Stomach (tissue), 4 donors: ENCODE measurements at regions not wholly inside any gene's neighbourhood (a gene's known extent, or its start where the extent isn't known, plus 50 kb on each side); places are given as distances from the start of the nearest gene placed in this dataset.
"Not testable (repeated sequence)": the region's sequence is repeated elsewhere in the genome, so short reads cannot be mapped to it uniquely, and the experiment has no call there.

Source experiments
- CTCF ChIP-seq, 7 experiments: fragments of 450-650 bp in 4 of 7; fragments of 200-600 bp in 3 of 7; sonication (generic) in 3 of 7; IDR thresholded peaks; one replicate each; pipeline ENCODE4 v1.5.1; 2016 to 2019; ENCODE audit warnings: antibody characterized with exemption in 7 of 7, control low read depth in 2 of 7, mild to moderate bottlenecking in 1 of 7
- POLR2A ChIP-seq, 4 donors: fragments of 450-650 bp; IDR thresholded peaks; one replicate each; pipeline ENCODE4 v1.6.1; 2016; ENCODE audit warnings: antibody characterized with exemption in 4 of 4, control low read depth in 2 of 4, mild to moderate bottlenecking in 1 of 4, moderate library complexity in 1 of 4

GRCh38 chr10:38321393-38321792 is 227.3 kb downstream of the ZNF37A start:
- not testable (repeated sequence) for TF ChIP-seq CTCF, POLR2A (IDR thresholded peaks at IDR 0.05)
